Heart left ventricle (tissue), 16 donors: ENCODE measurements at regions not wholly inside any gene's neighbourhood (a gene's known extent, or its start where the extent isn't known, plus 50 kb on each side); places are given as distances from the start of the nearest gene placed in this dataset.

Source experiments
- ATAC-seq, 4 donors: fragments of 200-7000 bp; cut with Tn5 transposase; one replicate each; pipeline ENCODE4 v1.9.1; 2020 to 2022; ENCODE audit warnings: moderate library complexity in 4 of 4, mild to moderate bottlenecking in 3 of 4, moderate number of reproducible peaks in 1 of 4
- DNase-seq, 5 donors: peaks; one replicate each; pipeline ENCODE4 v3.0.0-alpha.2; 2020
- H3K27ac ChIP-seq, 12 donors: fragments of 200-600 bp; sonication (generic) in 4 of 12; one replicate each; pipeline versions ENCODE4 v1.5.0 to v1.8.0; 2016 to 2022; ENCODE audit warnings: mild to moderate bottlenecking in 2 of 12
- H3K27me3 ChIP-seq, 9 donors: fragments of 200-600 bp; sonication (generic) in 2 of 9; one replicate each; pipeline versions ENCODE4 v1.5.1 to v1.8.0; 2016 to 2022; ENCODE audit warnings: mild to moderate bottlenecking in 3 of 9
- H3K36me3 ChIP-seq, 9 donors: fragments of 200-600 bp; sonication (generic) in 2 of 9; one replicate each; pipeline versions ENCODE4 v1.5.0 to v1.8.0; 2018 to 2022; ENCODE audit warnings: mild to moderate bottlenecking in 2 of 9
- H3K4me1 ChIP-seq, 12 donors: fragments of 200-600 bp; sonication (generic) in 4 of 12; one replicate each; pipeline versions ENCODE4 v1.5.0 to v1.8.0; 2016 to 2022; ENCODE audit warnings: mild to moderate bottlenecking in 3 of 12
- H3K4me3 ChIP-seq, 12 donors: fragments of 200-600 bp; sonication (generic) in 4 of 12; one replicate each; pipeline versions ENCODE4 v1.5.0 to v1.8.0; 2017 to 2022; ENCODE audit warnings: mild to moderate bottlenecking in 9 of 12, moderate library complexity in 4 of 12
- H3K9me3 ChIP-seq, 12 donors: fragments of 200-600 bp; sonication (generic) in 4 of 12; one replicate each; pipeline versions ENCODE4 v1.5.0 to v1.8.0; 2016 to 2022; ENCODE audit warnings: mild to moderate bottlenecking in 1 of 12
- POLR2A ChIP-seq, 2 donors: fragments of 450-650 bp; IDR thresholded peaks; one replicate each; pipeline ENCODE4 v1.6.1; 2017; ENCODE audit warnings: antibody characterized with exemption in 2 of 2, mild to moderate bottlenecking in 2 of 2, moderate library complexity in 2 of 2
- WGBS, 4 donors: extraction: QIAGEN DNeasy Blood & Tissue Kit in 2 of 4; methylation state at CpG; one replicate each; pipeline versions ENCODE4 v1.1.5 to v1.1.7; 2013 to 2018; 5-methylcytosine and 5-hydroxymethylcytosine counted together
- intact Hi-C, 10 donors: fragments of 100-400 bp; cut with DNase I; formaldehyde crosslinking; loops; one replicate each; pipeline versions ENCODE4 v1.11.1 to v1.14.2; 2022
- TF ChIP-seq, protein P1 (sequence below), 12 donors: fragments of 200-600 bp; sonication (generic) in 4 of 12; IDR thresholded peaks; one replicate each; pipeline versions ENCODE4 v1.5.0 to v1.8.0; 2018 to 2022; ENCODE audit warnings: antibody characterized with exemption in 12 of 12, mild to moderate bottlenecking in 5 of 12
- donor health status: ischemic (EF 13 %, LVEDD 7.1; RV severe dilation, severe dysfunction).
- donor health status: healthy with polysubstance abuse.
- donor health status: DM: no; HTN: yes; CAD: no.
- donor health status: DM: no; HTN: no; CAD: no.
- donor health status: ischemic (EF 25% LVEDD 6.9; RV normal size, moderate dysfunction).
- donor health status: ischemic (EF 25% LVEDD 5.7; RV mildly dilated, moderate dysfunction).
- donor health status: healthy.
- donor health status: DM: yes; HTN: yes; CAD: no.
- donor health status: ischemic (EF 35%, LVEDD 5.7; RV mildly dilated, moderate dysfunction).
- donor health status: nonischemic (EF 11% LVEDD 7.7; RV severe dilation, severe dysfunction).
- donor health status: DM: yes; HTN: yes; CAD: no.
- donor health status: PGD.
- donor health status: ischemic (EF 29% LVEDD 5.4; RV normal size, mild dysfunction).
- donor health status: nonischemic (EF 23%, LVEDD 6.1; RV moderate dilation, normal function).

DNA sequence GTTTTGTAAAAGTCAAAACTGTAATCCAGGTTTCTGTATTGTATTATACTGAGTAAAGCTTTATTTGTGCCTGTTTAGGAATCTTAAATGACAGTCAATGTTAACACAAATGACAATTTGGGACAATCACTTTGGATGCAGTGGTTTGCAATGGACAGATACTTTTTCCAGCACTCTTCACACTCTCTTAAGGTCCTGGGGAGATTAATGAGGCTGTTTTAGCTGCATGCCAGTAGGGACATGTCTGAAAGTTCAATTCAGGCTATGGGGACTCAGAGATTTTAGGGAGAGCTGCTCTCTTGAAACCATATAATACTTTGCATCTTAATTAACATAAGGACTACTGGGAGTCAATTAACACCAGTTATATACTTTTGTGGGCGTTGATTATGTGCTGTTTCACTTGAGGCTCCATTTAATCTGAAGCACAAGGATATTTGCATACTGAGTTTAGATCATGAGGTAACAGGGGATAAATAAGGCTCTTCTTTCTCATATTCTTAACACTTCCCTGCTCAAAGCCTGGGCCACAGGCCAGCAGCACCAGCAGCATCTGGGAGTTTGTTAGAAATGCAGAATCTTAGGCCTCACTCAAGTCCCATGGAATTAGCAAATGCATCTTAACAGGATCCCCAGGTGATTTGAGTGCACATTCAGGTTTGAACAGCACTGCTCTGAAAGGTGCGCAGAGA is 972.8 kb downstream of the PLOD2 start:
- no peak for TF ChIP-seq POLR2A (IDR thresholded peaks at IDR 0.05)
- TF ChIP-seq, protein P1, sequence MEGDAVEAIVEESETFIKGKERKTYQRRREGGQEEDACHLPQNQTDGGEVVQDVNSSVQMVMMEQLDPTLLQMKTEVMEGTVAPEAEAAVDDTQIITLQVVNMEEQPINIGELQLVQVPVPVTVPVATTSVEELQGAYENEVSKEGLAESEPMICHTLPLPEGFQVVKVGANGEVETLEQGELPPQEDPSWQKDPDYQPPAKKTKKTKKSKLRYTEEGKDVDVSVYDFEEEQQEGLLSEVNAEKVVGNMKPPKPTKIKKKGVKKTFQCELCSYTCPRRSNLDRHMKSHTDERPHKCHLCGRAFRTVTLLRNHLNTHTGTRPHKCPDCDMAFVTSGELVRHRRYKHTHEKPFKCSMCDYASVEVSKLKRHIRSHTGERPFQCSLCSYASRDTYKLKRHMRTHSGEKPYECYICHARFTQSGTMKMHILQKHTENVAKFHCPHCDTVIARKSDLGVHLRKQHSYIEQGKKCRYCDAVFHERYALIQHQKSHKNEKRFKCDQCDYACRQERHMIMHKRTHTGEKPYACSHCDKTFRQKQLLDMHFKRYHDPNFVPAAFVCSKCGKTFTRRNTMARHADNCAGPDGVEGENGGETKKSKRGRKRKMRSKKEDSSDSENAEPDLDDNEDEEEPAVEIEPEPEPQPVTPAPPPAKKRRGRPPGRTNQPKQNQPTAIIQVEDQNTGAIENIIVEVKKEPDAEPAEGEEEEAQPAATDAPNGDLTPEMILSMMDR (IDR thresholded peaks at IDR 0.05), result no peak
- DNase-seq (no peak), ATAC-seq (no peak)
- Histone ChIP-seq H3K27ac (no peak overlapping the region), H3K9me3 (no peaks in the 10 kb centered on the region), H3K4me1 (no peaks in the 10 kb centered on the region), H3K36me3 (no peaks in the 10 kb centered on the region), H3K4me3 (no peak overlapping the region), H3K27me3 (no peaks in the 10 kb centered on the region)
- intact Hi-C loops, result no loop called here
- 85 to 92% (median 89%) methylated on average over 2 of the region's 2 CpGs for WGBS, 4 donors

DNA sequence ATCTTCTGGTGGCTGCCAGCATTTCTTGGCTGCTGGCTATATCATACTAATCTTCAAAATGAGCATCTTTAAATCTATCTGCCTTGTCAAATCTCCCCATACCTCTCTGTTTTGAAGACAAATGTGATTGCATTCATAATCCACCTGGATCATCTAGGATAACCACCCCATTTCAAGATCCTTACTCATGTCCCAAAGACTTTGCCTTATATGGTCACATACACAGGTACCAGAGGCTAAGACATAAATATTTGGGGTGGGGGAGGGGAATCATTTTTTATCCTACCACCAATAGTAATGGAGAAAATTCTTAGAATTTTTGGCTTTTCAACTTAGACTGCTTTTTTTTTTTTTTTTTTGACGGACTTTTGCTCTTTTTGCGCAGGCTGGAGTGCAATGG is 970.8 kb downstream of the PLOD2 start:
- no peaks in the 10 kb centered on the region for H3K36me3 ChIP-seq
- no peak for DNase-seq
- ATAC-seq, result no peak
- WGBS, 4 donors, result 89 to 97% (median 92%) methylated on average over 2 of the region's 2 CpGs
- no peak overlapping the region for H3K4me3 ChIP-seq
- no peaks in the 10 kb centered on the region for H3K4me1 ChIP-seq
- H3K9me3 ChIP-seq, result no peaks in the 10 kb centered on the region
- no peak overlapping the region for H3K27ac ChIP-seq
- TF ChIP-seq, protein P1 (IDR thresholded peaks at IDR 0.05), result no peak
- no peak for TF ChIP-seq POLR2A (IDR thresholded peaks at IDR 0.05)
- no peaks in the 10 kb centered on the region for H3K27me3 ChIP-seq
- intact Hi-C loops, result no loop called here

DNA sequence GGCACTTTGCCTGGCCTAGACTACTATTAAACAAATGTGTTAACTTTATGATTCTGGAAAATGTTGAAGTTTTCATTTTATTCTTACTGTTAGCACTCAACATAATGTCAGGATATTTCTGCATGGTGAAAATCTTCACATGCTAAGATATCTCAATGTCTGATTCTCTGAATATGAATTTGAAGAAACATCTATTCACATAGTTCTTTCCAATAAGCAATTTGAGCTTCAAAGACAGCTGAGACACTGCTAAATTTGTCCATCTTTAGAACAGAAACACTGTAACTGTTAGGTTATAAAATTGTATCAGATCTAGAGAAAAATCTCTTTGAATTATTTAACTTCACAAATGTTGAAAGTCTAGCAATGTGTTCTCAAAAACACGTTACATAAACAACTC is 970.2 kb downstream of the PLOD2 start:
- DNase-seq (no peak), ATAC-seq (no peak)
- WGBS, 4 donors, result 75 to 85% (median 80%) methylated on average over 1 of the region's 1 CpG
- no peak overlapping the region for H3K27ac ChIP-seq
- no peak for TF ChIP-seq POLR2A (IDR thresholded peaks at IDR 0.05)
- TF ChIP-seq, protein P1 (IDR thresholded peaks at IDR 0.05), result no peak
- no peaks in the 10 kb centered on the region for H3K27me3 ChIP-seq
- H3K4me3 ChIP-seq, result no peak overlapping the region
- no peaks in the 10 kb centered on the region for H3K9me3 ChIP-seq
- H3K4me1 ChIP-seq, result no peaks in the 10 kb centered on the region
- intact Hi-C loops, result no loop called here
- H3K36me3 ChIP-seq, result no peaks in the 10 kb centered on the region

DNA sequence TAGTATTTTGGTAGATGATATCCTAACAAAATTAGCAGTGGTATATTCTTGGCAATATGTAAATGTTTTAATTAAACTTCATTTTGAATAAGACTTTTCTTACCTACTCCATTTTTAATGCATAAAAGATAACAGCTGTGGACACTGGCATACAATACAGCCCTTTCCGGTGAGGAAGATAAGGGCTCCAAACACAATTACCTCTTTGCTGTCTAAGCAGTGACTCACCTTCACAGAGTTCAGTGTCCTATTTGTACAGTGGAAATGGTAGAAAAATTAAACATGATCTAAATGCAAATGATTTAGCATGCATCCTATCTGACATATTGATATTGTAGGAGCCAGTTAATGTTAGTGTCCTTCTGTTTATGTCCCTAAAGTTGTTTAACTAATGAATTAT is 969.4 kb downstream of the PLOD2 start:
- no peaks in the 10 kb centered on the region for H3K27me3 ChIP-seq
- 53 to 69% (median 58%) methylated on average over 1 of the region's 1 CpG for WGBS, 4 donors
- H3K9me3 ChIP-seq, result no peaks in the 10 kb centered on the region
- no peak for DNase-seq
- no peaks in the 10 kb centered on the region for H3K4me1 ChIP-seq
- no peak for TF ChIP-seq POLR2A (IDR thresholded peaks at IDR 0.05)
- TF ChIP-seq, protein P1 (IDR thresholded peaks at IDR 0.05), result no peak
- ATAC-seq, result no peak
- intact Hi-C loops, result no loop called here
- no peaks in the 10 kb centered on the region for H3K36me3 ChIP-seq
- no peak overlapping the region for H3K27ac ChIP-seq
- no peak overlapping the region for H3K4me3 ChIP-seq
